Breast epithelium (tissue), 4 donors: ENCODE measurements at regions not wholly inside any gene's neighbourhood (a gene's known extent, or its start where the extent isn't known, plus 50 kb on each side); places are given as distances from the start of the nearest gene placed in this dataset.

ENCODE experiments used
- DNase-seq, 2 donors: peaks; one replicate each; pipeline ENCODE4 v3.0.0-alpha.2; 2019; ENCODE audit warnings: low spot score in 2 of 2
- H3K27ac ChIP-seq, 2 donors: fragments of 200-600 bp; sonication (generic) in 1 of 2; one replicate each; pipeline ENCODE4 v1.5.1; 2016 to 2019; ENCODE audit warnings: mild to moderate bottlenecking in 1 of 2
- H3K27me3 ChIP-seq, 2 donors: fragments of 200-600 bp; sonication (generic) in 1 of 2; one replicate each; pipeline versions ENCODE4 v1.5.1 to v1.6.0; 2017 to 2019; ENCODE audit warnings: control low read depth in 1 of 2, mild to moderate bottlenecking in 1 of 2
- H3K36me3 ChIP-seq: fragments of 200-600 bp; one replicate; pipeline ENCODE4 v1.5.1; 2019
- H3K4me1 ChIP-seq, 2 donors: fragments of 200-600 bp; sonication (generic); one replicate each; pipeline ENCODE4 v1.5.1; 2016 to 2019; ENCODE audit warnings: control low read depth in 1 of 2
- H3K4me3 ChIP-seq, 3 donors: fragments of 200-600 bp; sonication (generic); 1 replicate in 2 of 3; 2 replicates in 1 of 3; pipeline ENCODE4 v1.5.1; 2016 to 2019; ENCODE audit warnings: mild to moderate bottlenecking in 3 of 3, moderate library complexity in 2 of 3
- H3K9me3 ChIP-seq, 2 donors: fragments of 200-600 bp; sonication (generic) in 1 of 2; one replicate each; pipeline ENCODE4 v1.5.1; 2016 to 2019; ENCODE audit warnings: control low read depth in 1 of 2
- POLR2A ChIP-seq: fragments of 450-650 bp; IDR thresholded peaks from one replicate; pipeline ENCODE4 v1.6.1; 2016; ENCODE audit warnings: antibody characterized with exemption, mild to moderate bottlenecking, moderate library complexity
- POLR2AphosphoS5 ChIP-seq, 3 donors: sonication (generic); formaldehyde crosslinking; IDR thresholded peaks; one replicate each; pipeline ENCODE4 v1.6.1; 2017; ENCODE audit warnings: antibody characterized with exemption in 3 of 3
- intact Hi-C: fragments of 100-400 bp; cut with DNase I; formaldehyde crosslinking; loops from one replicate; pipeline ENCODE4 v1.15.1; 2023; ENCODE audit warnings: low total_unique reads
- TF ChIP-seq, protein P1 (sequence below), 3 donors: fragments of 450-650 bp; IDR thresholded peaks; one replicate each; pipeline ENCODE4 v1.5.1; 2016 to 2017; ENCODE audit warnings: antibody characterized with exemption in 3 of 3, mild to moderate bottlenecking in 3 of 3, moderate library complexity in 3 of 3

DNA sequence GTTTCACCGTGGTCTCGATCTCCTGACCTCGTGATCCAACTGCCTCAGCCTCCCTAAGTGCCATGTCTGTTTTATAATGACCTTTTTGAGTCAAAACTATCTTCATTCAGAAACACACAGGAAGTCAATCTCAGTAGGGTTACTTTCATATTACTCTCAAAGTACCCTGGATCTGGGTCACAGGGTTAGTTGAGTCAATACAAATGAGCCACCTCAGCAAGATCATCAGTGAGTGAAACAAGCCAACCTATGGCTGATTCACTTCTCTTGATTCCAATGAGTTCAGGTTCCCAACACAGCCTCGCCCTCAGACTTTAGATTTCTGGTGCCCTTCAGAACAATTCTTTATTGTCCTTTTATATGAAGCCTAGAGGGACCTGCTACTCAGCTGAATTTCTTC, 76.9 kb downstream of the ZC3H11B start:
- DNase-seq = no peak
- Histone ChIP-seq H3K36me3 (no peaks in the 10 kb centered on the region), H3K27ac (no peak overlapping the region), H3K27me3 (no peaks in the 10 kb centered on the region), H3K4me3 (no peak overlapping the region), H3K9me3 (no peaks in the 10 kb centered on the region), H3K4me1 (no peaks in the 10 kb centered on the region)
- TF ChIP-seq POLR2AphosphoS5 (IDR thresholded peaks at IDR 0.05) (no peak), POLR2A (no peak)
- TF ChIP-seq, protein P1, sequence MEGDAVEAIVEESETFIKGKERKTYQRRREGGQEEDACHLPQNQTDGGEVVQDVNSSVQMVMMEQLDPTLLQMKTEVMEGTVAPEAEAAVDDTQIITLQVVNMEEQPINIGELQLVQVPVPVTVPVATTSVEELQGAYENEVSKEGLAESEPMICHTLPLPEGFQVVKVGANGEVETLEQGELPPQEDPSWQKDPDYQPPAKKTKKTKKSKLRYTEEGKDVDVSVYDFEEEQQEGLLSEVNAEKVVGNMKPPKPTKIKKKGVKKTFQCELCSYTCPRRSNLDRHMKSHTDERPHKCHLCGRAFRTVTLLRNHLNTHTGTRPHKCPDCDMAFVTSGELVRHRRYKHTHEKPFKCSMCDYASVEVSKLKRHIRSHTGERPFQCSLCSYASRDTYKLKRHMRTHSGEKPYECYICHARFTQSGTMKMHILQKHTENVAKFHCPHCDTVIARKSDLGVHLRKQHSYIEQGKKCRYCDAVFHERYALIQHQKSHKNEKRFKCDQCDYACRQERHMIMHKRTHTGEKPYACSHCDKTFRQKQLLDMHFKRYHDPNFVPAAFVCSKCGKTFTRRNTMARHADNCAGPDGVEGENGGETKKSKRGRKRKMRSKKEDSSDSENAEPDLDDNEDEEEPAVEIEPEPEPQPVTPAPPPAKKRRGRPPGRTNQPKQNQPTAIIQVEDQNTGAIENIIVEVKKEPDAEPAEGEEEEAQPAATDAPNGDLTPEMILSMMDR (IDR thresholded peaks at IDR 0.05) = no peak
- intact Hi-C loops = no loop called here

DNA sequence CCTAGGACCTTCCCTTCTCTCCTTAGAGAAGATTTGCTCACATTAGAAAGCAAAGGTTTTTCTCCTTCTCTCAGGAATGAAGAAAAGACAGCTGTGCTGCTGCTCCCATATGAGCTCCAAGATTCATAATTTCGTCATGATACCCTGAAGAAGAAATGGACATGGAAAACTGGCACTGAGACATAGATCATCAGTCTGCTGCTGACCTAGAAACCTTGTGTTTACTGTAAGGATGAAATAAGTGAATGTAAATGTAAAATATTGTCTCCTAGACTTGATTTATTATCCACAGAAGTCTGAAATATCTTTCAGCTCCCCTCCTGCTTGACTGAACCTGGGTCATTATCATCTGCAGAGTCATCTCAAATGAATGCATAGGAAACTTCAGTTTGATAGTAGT, 77.9 kb downstream of the ZC3H11B start:
- no peak overlapping the region for H3K27ac ChIP-seq
- intact Hi-C loops = no loop called here
- TF ChIP-seq, protein P1 (IDR thresholded peaks at IDR 0.05) = no peak
- TF ChIP-seq POLR2A = no peak
- no peak for TF ChIP-seq POLR2AphosphoS5 (IDR thresholded peaks at IDR 0.05)
- H3K9me3 ChIP-seq = no peaks in the 10 kb centered on the region
- no peak for DNase-seq
- no peaks in the 10 kb centered on the region for H3K36me3 ChIP-seq
- H3K4me1 ChIP-seq = no peaks in the 10 kb centered on the region
- no peaks in the 10 kb centered on the region for H3K27me3 ChIP-seq
- no peak overlapping the region for H3K4me3 ChIP-seq

- intact Hi-C loops = no loop called here
- no peaks in the 10 kb centered on the region for H3K36me3 ChIP-seq
- TF ChIP-seq POLR2AphosphoS5 (IDR thresholded peaks at IDR 0.05) (no peak), POLR2A (no peak)
- TF ChIP-seq, protein P1 (IDR thresholded peaks at IDR 0.05) = no peak
- H3K4me1 ChIP-seq = no peaks in the 10 kb centered on the region
- H3K27ac ChIP-seq = no peak overlapping the region
- no peak overlapping the region for H3K4me3 ChIP-seq
- no peak for DNase-seq
- no peaks in the 10 kb centered on the region for H3K27me3 ChIP-seq
- no peaks in the 10 kb centered on the region for H3K9me3 ChIP-seq
Measured at GRCh38 chr1:219533280-219533679, 79.6 kb downstream of the ZC3H11B start.

DNA sequence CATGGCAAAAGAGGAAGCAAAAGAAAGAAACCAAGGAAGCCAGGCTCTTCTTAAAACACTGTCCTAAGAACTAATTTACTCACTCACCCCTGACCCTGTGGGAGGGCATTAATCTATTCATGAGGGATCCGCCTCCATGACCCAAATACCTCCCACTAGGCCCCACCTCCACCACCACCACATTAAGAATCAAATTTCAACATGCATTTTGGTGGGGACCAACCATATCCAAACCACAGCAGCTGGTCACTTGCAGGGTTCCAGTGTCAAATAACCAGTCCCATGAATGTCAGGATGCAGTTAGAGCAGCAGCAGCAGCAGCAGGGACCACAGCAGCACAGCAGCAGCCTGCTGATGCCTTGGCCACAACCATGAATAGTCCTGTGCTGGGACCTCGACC, 83.8 kb downstream of the ZC3H11B start:
- H3K9me3 ChIP-seq = no peaks in the 10 kb centered on the region
- no peaks in the 10 kb centered on the region for H3K36me3 ChIP-seq
- H3K4me3 ChIP-seq = no peak overlapping the region
- TF ChIP-seq POLR2A (no peak), POLR2AphosphoS5 (IDR thresholded peaks at IDR 0.05) (no peak)
- TF ChIP-seq, protein P1 (IDR thresholded peaks at IDR 0.05) = no peak
- no peak overlapping the region for H3K27ac ChIP-seq
- intact Hi-C loops = no loop called here
- H3K27me3 ChIP-seq = no peaks in the 10 kb centered on the region
- no peak for DNase-seq
- H3K4me1 ChIP-seq = no peaks in the 10 kb centered on the region

GRCh38 chr1:219528633-219529032, 84.3 kb downstream of the ZC3H11B start:
- no peaks in the 10 kb centered on the region for H3K9me3 ChIP-seq
- TF ChIP-seq, protein P1 (IDR thresholded peaks at IDR 0.05) = no peak
- no peak for TF ChIP-seq POLR2AphosphoS5 (IDR thresholded peaks at IDR 0.05)
- no peak for TF ChIP-seq POLR2A
- no peaks in the 10 kb centered on the region for H3K36me3 ChIP-seq
- no peak overlapping the region for H3K4me3 ChIP-seq
- H3K27ac ChIP-seq = no peak overlapping the region
- H3K4me1 ChIP-seq = no peaks in the 10 kb centered on the region
- intact Hi-C loops = no loop called here
- DNase-seq = no peak
- no peaks in the 10 kb centered on the region for H3K27me3 ChIP-seq
